ENCODE measurements at regions not wholly inside any gene's neighbourhood (a gene's known extent, or its start where the extent isn't known, plus 50 kb on each side); places are given as distances from the start of the nearest gene placed in this dataset.

- Mint-ChIP-seq H3K9me3 (ENCODE audit: unreplicated experiment) (peaks cover 8% of the 10 kb centered on the region), H3K27me3 (ENCODE audit: insufficient read depth, unreplicated experiment) (no peaks in the 10 kb centered on the region), H3K36me3 (ENCODE audit: insufficient read depth, unreplicated experiment) (no peaks in the 10 kb centered on the region), H3K27ac (ENCODE audit: unreplicated experiment) (no peak overlapping the region), H3K4me3 (ENCODE audit: unreplicated experiment) (no peak overlapping the region), H3K4me1 (ENCODE audit: low read depth, unreplicated experiment) (no peaks in the 10 kb centered on the region)
- Histone ChIP-seq H3K4me1 (no peaks in the 10 kb centered on the region), H3K36me3 (ENCODE audit: control insufficient read depth, insufficient read depth, low read length) (no peaks in the 10 kb centered on the region), H3K9me3 (0 out of 2 replicates have a peak, but pooled peaks cover 6% of the 10 kb centered on the region), H3K4me3 (ENCODE audit: low read depth, low read length) (no peak overlapping the region), H3K27me3 (replicated peaks; ENCODE audit: control insufficient read depth, insufficient read depth, low read length) (no peaks in the 10 kb centered on the region)
- POLR2A ChIA-PET, result no interaction called here
- intact Hi-C loops (cut with micrococcal nuclease; ENCODE audit: unreplicated experiment), result no loop called here
- no peak for DNase-seq
- no TSS peak for BruUV-seq (replicated peaks)
- TF ChIP-seq, protein P1, sequence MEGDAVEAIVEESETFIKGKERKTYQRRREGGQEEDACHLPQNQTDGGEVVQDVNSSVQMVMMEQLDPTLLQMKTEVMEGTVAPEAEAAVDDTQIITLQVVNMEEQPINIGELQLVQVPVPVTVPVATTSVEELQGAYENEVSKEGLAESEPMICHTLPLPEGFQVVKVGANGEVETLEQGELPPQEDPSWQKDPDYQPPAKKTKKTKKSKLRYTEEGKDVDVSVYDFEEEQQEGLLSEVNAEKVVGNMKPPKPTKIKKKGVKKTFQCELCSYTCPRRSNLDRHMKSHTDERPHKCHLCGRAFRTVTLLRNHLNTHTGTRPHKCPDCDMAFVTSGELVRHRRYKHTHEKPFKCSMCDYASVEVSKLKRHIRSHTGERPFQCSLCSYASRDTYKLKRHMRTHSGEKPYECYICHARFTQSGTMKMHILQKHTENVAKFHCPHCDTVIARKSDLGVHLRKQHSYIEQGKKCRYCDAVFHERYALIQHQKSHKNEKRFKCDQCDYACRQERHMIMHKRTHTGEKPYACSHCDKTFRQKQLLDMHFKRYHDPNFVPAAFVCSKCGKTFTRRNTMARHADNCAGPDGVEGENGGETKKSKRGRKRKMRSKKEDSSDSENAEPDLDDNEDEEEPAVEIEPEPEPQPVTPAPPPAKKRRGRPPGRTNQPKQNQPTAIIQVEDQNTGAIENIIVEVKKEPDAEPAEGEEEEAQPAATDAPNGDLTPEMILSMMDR (IDR thresholded peaks at IDR 0.05; ENCODE audit: insufficient read depth in 1 of 2, low read depth in 1 of 2, low read length in 1 of 2, severe bottlenecking in 1 of 2, unreplicated experiment in 1 of 2), result no peak
- CTCF ChIA-PET, result no interaction called here
These were observed 119.4 kb downstream of the CD24 start for GRCh38 chr6:106855117-106855516.

DNA sequence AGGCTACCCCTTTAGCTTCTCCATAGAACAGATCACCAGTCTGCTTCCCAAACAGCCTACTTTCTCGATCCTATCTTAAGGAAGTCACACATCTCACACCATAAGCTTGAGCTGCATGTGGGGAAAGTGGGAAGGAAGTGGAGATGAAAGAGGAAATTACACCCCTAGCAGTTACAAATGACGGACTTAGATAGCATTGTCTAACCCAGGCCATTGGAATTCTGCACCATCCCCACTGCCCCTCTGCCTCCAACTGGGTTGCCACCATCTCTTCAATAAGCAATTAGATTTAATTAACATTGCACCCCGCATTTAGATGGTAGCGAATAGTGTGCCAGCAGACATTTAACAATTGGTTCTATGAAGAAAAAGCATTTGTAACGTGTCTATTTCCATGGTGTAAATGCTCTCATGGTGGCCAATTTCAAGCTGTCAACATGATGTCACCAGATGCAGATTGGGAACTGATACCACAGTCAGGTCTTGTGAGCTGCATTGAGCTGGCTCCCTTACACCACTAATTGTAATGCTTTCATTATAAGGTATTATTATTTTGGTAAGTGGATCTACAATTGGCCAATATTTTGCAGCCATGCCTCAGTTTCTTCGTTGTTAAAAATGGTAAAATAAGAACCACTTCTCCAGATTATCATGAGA is 124.7 kb downstream of the CD24 start:
- H3K27me3 ChIP-seq (replicated peaks; ENCODE audit: control insufficient read depth, insufficient read depth, low read length), result no peaks in the 10 kb centered on the region
- Mint-ChIP-seq H3K27me3 (ENCODE audit: insufficient read depth, unreplicated experiment) (no peaks in the 10 kb centered on the region), H3K27ac (ENCODE audit: unreplicated experiment) (no peak overlapping the region), H3K36me3 (ENCODE audit: insufficient read depth, unreplicated experiment) (no peaks in the 10 kb centered on the region), H3K9me3 (ENCODE audit: unreplicated experiment) (no peaks in the 10 kb centered on the region), H3K4me1 (ENCODE audit: low read depth, unreplicated experiment) (no peaks in the 10 kb centered on the region), H3K4me3 (ENCODE audit: unreplicated experiment) (no peak overlapping the region)
- H3K36me3 ChIP-seq (ENCODE audit: control insufficient read depth, insufficient read depth, low read length), result no peaks in the 10 kb centered on the region
- CTCF ChIA-PET, result no interaction called here
- H3K9me3 ChIP-seq, result 0 out of 2 replicates have a peak, but pooled peaks cover 6% of the 10 kb centered on the region
- DNase-seq, result no peak
- H3K4me3 ChIP-seq (ENCODE audit: low read depth, low read length), result no peak overlapping the region
- intact Hi-C loops (cut with micrococcal nuclease; ENCODE audit: unreplicated experiment), result no loop called here
- no peaks in the 10 kb centered on the region for H3K4me1 ChIP-seq
- no TSS peak for BruUV-seq (replicated peaks)
- POLR2A ChIA-PET, result no interaction called here
- TF ChIP-seq, protein P1 (IDR thresholded peaks at IDR 0.05; ENCODE audit: insufficient read depth in 1 of 2, low read depth in 1 of 2, low read length in 1 of 2, severe bottlenecking in 1 of 2, unreplicated experiment in 1 of 2), result no peak

DNA sequence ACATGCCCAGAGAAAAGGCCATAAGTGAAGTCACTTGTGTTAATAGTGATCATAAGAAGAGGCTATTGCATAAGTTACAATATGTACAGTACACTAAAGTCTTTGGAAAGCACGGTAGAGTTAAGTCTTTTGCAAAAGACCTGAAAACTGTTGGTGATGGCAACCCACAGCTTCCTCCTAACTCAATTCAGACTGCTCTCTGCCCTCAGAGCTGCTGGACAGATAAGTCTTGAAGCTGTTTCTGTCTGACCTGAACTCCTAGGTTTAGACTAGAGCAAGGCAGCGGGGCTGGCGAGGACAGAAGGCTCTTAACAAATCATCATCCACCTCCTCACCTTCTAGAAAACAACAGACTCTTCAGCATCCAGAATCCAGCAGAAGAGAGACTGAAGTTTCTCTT is 125.4 kb downstream of the CD24 start:
- H3K9me3 ChIP-seq, result 0 out of 2 replicates have a peak, but pooled peaks cover 6% of the 10 kb centered on the region
- no peak overlapping the region for H3K27ac Mint-ChIP-seq (ENCODE audit: unreplicated experiment)
- H3K27me3 Mint-ChIP-seq (ENCODE audit: insufficient read depth, unreplicated experiment), result no peaks in the 10 kb centered on the region
- no peak for DNase-seq
- no peaks in the 10 kb centered on the region for H3K36me3 ChIP-seq (ENCODE audit: control insufficient read depth, insufficient read depth, low read length)
- POLR2A ChIA-PET, result no interaction called here
- TF ChIP-seq, protein P1 (IDR thresholded peaks at IDR 0.05; ENCODE audit: insufficient read depth in 1 of 2, low read depth in 1 of 2, low read length in 1 of 2, severe bottlenecking in 1 of 2, unreplicated experiment in 1 of 2), result no peak
- no peak overlapping the region for H3K4me3 ChIP-seq (ENCODE audit: low read depth, low read length)
- no peak overlapping the region for H3K4me3 Mint-ChIP-seq (ENCODE audit: unreplicated experiment)
- CTCF ChIA-PET, result no interaction called here
- BruUV-seq (replicated peaks), result no TSS peak
- H3K4me1 Mint-ChIP-seq (ENCODE audit: low read depth, unreplicated experiment), result no peaks in the 10 kb centered on the region
- intact Hi-C loops (cut with micrococcal nuclease; ENCODE audit: unreplicated experiment), result no loop called here
- H3K36me3 Mint-ChIP-seq (ENCODE audit: insufficient read depth, unreplicated experiment), result no peaks in the 10 kb centered on the region
- H3K27me3 ChIP-seq (replicated peaks; ENCODE audit: control insufficient read depth, insufficient read depth, low read length), result no peaks in the 10 kb centered on the region
- no peaks in the 10 kb centered on the region for H3K4me1 ChIP-seq
- H3K9me3 Mint-ChIP-seq (ENCODE audit: unreplicated experiment), result no peaks in the 10 kb centered on the region

Data from Caco-2 (cell line).